Calu3 (cell line): ENCODE measurements at regions not wholly inside any gene's neighbourhood (a gene's known extent, or its start where the extent isn't known, plus 50 kb on each side); places are given as distances from the start of the nearest gene placed in this dataset.

ENCODE experiments used
- BruUV-seq: library from RNA; stranded (reverse); fragments of 400-500 nt; replicated peaks from 2 replicates; lab custom pipeline; 2021; lab: Mats Ljungman, UMichigan
- CTCF ChIA-PET: fragments of 300-600 bp; sonication (Branson Sonifier 250); formaldehyde crosslinking; loops from one replicate; lab custom pipeline; 2022; ENCODE audit warnings: antibody characterized with exemption; lab: Charles Lee
- DNase-seq: peaks from one replicate; pipeline ENCODE4 v3.0.0; 2022
- H3K27ac Mint-ChIP-seq: one replicate; pipeline ENCODE4 v1.8.0; 2022; ENCODE audit warnings: mixed read lengths; ENCODE audit not compliant: unreplicated experiment
- H3K27me3 Mint-ChIP-seq: one replicate; pipeline ENCODE4 v1.8.0; 2022; ENCODE audit warnings: mixed read lengths; ENCODE audit not compliant: unreplicated experiment
- H3K36me3 Mint-ChIP-seq: one replicate; pipeline ENCODE4 v1.8.0; 2022; ENCODE audit warnings: mild to moderate bottlenecking, moderate library complexity, mixed read lengths; ENCODE audit not compliant: insufficient read depth, unreplicated experiment
- H3K4me1 Mint-ChIP-seq: one replicate; pipeline ENCODE4 v1.8.0; 2022; ENCODE audit warnings: mild to moderate bottlenecking, low read depth, mixed read lengths; ENCODE audit not compliant: unreplicated experiment
- H3K4me3 Mint-ChIP-seq: one replicate; pipeline ENCODE4 v1.8.0; 2022; ENCODE audit warnings: mild to moderate bottlenecking, low read depth, moderate library complexity, mixed read lengths; ENCODE audit not compliant: unreplicated experiment
- H3K9me3 Mint-ChIP-seq: one replicate; pipeline ENCODE4 v1.8.0; 2022; ENCODE audit warnings: low read depth, mixed read lengths; ENCODE audit not compliant: unreplicated experiment
- intact Hi-C: fragments of 100-400 bp; cut with micrococcal nuclease; formaldehyde crosslinking; loops from one replicate; pipeline ENCODE4 v1.10.0; 2022; ENCODE audit not compliant: unreplicated experiment
- TF ChIP-seq, protein P1 (sequence below): fragments of 200-600 bp; IDR thresholded peaks from one replicate; pipeline ENCODE4 v1.8.0; 2022; ENCODE audit warnings: antibody characterized with exemption; ENCODE audit not compliant: unreplicated experiment

DNA sequence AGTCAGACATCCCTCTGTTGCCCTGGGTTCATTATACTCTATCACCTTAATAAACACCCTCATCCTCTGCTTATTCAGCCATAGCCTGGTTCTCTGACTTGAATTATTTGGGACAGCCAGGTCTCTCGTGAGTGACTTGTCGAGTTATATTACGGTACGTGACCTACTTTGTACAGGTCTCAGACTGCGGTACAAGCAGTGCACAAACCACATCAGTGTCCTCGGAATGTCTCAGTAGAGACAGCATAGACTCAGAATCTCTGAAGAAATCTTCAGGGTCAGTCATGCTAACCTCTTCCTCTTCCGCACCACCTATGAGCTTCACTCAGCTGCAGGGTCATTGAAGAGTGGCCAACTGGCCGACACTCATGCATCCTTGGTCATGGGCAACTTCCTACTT lies 860.8 kb downstream of the BCL11B start:
- intact Hi-C loops, result no loop called here
- H3K27me3 Mint-ChIP-seq, result no peaks in the 10 kb centered on the region
- no TSS peak for BruUV-seq
- no peaks in the 10 kb centered on the region for H3K4me1 Mint-ChIP-seq
- DNase-seq, result no peak
- no peak overlapping the region for H3K27ac Mint-ChIP-seq
- H3K4me3 Mint-ChIP-seq, result no peak overlapping the region
- H3K9me3 Mint-ChIP-seq, result peaks cover 7% of the 10 kb centered on the region
- CTCF ChIA-PET, result no interaction called here
- H3K36me3 Mint-ChIP-seq, result no peaks in the 10 kb centered on the region
- TF ChIP-seq, protein P1, sequence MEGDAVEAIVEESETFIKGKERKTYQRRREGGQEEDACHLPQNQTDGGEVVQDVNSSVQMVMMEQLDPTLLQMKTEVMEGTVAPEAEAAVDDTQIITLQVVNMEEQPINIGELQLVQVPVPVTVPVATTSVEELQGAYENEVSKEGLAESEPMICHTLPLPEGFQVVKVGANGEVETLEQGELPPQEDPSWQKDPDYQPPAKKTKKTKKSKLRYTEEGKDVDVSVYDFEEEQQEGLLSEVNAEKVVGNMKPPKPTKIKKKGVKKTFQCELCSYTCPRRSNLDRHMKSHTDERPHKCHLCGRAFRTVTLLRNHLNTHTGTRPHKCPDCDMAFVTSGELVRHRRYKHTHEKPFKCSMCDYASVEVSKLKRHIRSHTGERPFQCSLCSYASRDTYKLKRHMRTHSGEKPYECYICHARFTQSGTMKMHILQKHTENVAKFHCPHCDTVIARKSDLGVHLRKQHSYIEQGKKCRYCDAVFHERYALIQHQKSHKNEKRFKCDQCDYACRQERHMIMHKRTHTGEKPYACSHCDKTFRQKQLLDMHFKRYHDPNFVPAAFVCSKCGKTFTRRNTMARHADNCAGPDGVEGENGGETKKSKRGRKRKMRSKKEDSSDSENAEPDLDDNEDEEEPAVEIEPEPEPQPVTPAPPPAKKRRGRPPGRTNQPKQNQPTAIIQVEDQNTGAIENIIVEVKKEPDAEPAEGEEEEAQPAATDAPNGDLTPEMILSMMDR, result no peak

DNA sequence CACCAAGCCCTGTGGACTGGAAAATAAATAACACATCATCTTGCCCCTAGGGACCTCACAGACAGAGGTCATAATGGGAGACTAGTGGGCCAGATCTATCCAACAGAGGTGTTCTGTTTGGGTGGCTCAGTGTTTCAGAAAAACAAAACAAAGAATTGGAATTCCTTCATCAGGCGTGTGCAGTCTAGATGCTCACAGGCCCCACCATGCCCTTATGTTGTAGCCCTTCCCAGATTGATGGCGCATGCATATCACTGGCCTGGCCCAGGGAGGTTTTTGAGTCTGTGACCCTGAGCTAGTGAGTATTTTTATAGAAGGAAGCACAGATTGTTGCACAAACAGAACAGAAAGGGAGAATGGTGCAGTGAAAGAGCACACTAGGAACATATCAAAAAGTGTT lies 859.6 kb downstream of the BCL11B start:
- no peak for DNase-seq
- Mint-ChIP-seq H3K27ac (no peak overlapping the region), H3K4me3 (no peak overlapping the region), H3K27me3 (no peaks in the 10 kb centered on the region), H3K36me3 (no peaks in the 10 kb centered on the region), H3K4me1 (no peaks in the 10 kb centered on the region), H3K9me3 (peaks cover 5% of the 10 kb centered on the region)
- TF ChIP-seq, protein P1, result no peak
- no TSS peak for BruUV-seq
- intact Hi-C loops, result no loop called here
- CTCF ChIA-PET, result no interaction called here

DNA sequence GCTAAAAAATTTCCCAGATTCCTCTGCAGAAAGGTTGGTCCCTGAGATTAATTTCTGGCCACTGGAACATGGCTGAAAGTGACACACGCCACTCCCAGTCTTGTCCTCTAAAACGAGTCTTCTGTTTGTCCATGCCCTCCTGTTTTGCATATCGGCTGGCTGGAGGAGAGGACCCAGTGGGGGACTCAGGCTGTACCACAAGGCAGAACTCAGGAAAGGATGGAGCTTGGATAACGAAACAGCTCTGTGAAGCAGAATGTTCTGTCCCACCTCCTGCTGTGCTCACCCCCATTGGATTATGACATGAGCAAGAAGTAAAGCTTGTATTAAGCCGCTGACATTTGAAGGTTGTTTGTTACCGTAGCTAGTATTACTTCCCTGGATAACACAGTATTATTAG lies 856.2 kb downstream of the BCL11B start:
- CTCF ChIA-PET, result no interaction called here
- H3K36me3 Mint-ChIP-seq, result no peaks in the 10 kb centered on the region
- peaks cover 8% of the 10 kb centered on the region for H3K9me3 Mint-ChIP-seq
- intact Hi-C loops, result no loop called here
- no peak overlapping the region for H3K4me3 Mint-ChIP-seq
- no peaks in the 10 kb centered on the region for H3K27me3 Mint-ChIP-seq
- DNase-seq, result no peak
- no TSS peak for BruUV-seq
- H3K27ac Mint-ChIP-seq, result no peak overlapping the region
- TF ChIP-seq, protein P1, result no peak
- H3K4me1 Mint-ChIP-seq, result no peaks in the 10 kb centered on the region

DNA sequence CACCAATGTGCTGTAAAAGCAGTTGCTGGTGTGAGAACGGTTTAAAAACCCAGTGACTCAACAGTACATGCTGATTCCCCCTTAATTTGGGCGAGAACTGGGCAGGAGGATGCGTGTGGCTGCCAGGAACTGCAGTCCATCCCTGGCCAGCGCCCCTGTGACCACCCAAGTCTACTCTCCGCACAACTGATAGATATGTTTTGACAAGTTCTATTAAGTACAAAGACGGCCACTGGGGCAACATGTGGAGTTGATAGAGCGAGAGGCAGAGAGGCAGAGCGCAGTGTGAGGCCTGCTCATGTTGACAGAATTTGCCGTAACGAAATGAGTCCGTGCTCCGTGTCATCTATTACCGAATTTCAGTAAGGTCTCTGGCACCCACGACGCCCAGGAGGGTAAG lies 855.0 kb downstream of the BCL11B start:
- no peaks in the 10 kb centered on the region for H3K27me3 Mint-ChIP-seq

More for the DNA sequence above, 855.0 kb downstream of the BCL11B start:
- no TSS peak for BruUV-seq
- Mint-ChIP-seq H3K4me1 (no peaks in the 10 kb centered on the region), H3K27ac (no peak overlapping the region), H3K36me3 (no peaks in the 10 kb centered on the region), H3K4me3 (no peak overlapping the region), H3K9me3 (peaks cover 5% of the 10 kb centered on the region)
- TF ChIP-seq, protein P1, result no peak
- CTCF ChIA-PET, result no interaction called here
- DNase-seq, result no peak
- intact Hi-C loops, result no loop called here
